Stimulated activated CD8-positive, alpha-beta memory T cell treated with anti-CD3 and anti-CD28 coated beads, Interleukin-2, amount 100 ng/mL, for 1 hour (primary cell): ENCODE measurements at regions not wholly inside any gene's neighbourhood (a gene's known extent, or its start where the extent isn't known, plus 50 kb on each side); places are given as distances from the start of the nearest gene placed in this dataset.
"Not testable (repeated sequence)": the region's sequence is repeated elsewhere in the genome, so short reads cannot be mapped to it uniquely, and the experiment has no call there.

Experiments used
- DNase-seq, 2 donors: peaks; one replicate each; pipeline ENCODE4 v3.0.0-alpha.2; 2020; ENCODE audit warnings: low read depth in 2 of 2

DNA sequence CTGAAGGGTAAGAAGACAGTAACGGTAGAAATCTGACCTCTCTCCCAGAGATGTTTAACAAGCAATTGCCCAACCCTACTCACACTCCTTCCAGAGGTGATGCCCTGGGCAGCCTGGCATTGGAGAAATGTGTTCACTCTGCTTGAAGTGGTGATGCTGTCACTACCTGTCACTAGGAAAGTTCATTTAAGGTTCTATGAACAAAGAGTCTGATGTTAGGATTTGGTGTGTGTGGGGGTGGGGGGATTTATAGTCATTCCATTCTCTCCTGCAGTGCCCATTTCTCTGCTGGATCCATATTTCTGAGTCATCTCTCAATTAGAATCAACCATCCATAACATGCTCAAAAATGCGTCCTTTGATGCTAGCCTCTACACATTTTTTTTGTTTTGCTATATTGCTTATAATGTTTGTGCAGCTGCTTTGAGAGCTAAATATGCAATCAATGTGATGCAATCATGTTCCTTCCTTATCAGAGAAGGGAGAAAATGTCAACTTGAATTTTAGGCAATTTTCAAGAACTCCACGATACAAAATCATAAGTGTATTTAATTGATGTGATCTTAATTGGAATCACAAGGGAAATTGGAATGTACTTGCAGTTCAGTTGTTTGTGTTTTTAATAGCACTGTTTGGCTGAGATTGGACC is 173.9 kb downstream of the DUSP10 start:
- DNase-seq: no peak

- no peak for DNase-seq
Measured at GRCh38 chr1:221573756-221574155, 168.1 kb downstream of the DUSP10 start.

DNA sequence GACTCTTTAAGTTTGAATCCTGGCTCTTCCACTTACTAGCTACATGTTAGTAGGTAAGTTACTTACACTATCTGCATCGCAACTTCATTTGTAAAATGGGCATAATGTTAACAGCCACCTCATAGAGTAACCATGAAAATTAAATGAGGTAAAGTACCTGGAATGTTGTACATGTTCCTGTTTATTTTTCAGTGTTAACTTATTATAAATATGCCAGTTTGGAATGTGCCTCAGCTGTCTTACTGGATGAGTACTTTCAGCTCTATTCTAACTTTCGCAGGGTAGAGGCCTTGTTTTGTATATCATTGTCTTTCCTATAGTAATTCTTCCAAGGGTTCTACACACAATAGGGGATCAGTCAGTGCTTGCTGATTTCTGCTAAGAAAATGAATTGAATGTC is 167.4 kb downstream of the DUSP10 start:
- DNase-seq: no peak

- DNase-seq: no peak
Measured at GRCh38 chr1:221575605-221576004, 166.3 kb downstream of the DUSP10 start.

GRCh38 chr1:221576268-221576667 is 165.6 kb downstream of the DUSP10 start:
- DNase-seq: no peak

DNA sequence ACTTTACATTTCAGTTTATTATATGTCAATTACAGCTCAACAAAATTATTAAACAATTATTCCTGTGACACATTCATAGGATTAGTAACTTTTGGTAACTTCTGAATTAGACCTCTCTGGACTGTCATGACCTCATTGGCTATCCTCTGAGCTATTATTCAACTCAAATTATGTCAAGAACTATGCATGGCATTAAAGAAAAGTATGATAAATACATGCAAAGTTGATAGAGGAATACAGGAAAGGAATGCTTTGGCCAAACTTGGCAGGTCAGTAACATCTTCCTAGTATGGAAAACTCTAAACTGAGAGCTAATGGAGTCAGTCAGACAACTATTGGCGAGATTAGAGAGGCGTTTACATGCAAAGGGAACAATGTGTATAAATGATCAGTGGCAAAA is 158.4 kb downstream of the DUSP10 start:
- no peak for DNase-seq

GRCh38 chr1:221587013-221587412 is 154.9 kb downstream of the DUSP10 start:
- DNase-seq: not testable (repeated sequence)

GRCh38 chr1:221591250-221591649 is 150.6 kb downstream of the DUSP10 start:
- not testable (repeated sequence) for DNase-seq

GRCh38 chr1:221594576-221594975 is 147.3 kb downstream of the DUSP10 start:
- no peak for DNase-seq

- DNase-seq: no peak
Measured at GRCh38 chr1:221598122-221598521, 143.8 kb downstream of the DUSP10 start.

DNA sequence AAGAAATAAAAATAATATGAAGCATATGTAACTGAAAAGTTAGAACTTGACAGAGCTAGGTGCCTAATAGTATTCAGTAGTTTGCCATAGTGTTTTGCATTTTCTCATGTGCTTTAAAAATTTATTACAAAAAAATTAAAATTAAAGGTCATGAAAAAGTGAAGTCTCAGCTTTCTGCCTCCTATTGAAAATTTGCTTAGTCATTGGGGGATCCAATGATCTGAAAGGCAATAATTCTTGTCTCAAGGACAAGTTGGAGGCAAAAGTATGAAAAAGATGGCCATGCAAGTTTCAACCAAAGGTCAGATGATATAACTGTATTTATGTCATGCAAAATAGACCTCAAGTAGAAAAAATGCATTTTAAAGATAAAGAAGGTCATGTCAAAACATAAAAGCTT is 140.7 kb downstream of the DUSP10 start:
- no peak for DNase-seq

DNA sequence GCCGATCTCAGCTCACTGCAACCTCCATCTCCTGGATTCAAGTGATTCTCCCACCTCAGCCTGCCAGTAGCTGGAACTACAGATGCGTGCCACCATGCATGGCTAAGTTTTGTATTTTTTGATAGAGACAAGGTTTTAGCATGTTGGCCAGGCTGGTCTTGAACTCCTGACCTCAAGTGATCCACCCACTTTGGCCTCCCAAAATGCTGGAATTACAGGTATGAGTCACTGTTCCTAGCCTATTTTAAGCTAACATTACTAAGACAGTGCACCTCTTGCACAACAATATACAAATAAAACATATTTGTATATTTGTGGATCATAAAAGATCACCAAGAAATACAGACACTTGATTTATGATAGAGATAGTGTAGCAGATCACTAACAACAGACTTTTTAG is 139.1 kb downstream of the DUSP10 start:
- DNase-seq: no peak

DNA sequence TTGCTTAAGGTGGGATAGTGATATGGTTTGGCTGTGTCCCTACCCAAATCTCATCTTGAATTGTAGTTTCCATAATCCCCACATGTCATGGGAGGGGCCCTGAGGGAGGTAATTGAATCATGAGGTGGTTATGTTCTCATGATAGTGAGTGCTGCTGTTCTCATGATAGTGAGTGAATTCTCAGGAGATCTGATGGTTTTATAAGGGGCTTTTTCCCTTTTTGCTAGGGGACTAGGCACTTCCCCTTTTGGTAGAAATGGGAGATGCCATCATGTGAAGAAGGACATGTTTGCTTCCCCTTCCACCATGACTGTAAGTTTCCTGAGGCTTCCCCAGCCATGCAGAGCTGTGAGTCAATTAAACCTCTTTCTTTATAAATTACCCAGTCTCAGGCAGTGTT is 137.5 kb downstream of the DUSP10 start:
- DNase-seq: not testable (repeated sequence)

- no peak for DNase-seq
Measured at GRCh38 chr1:221604948-221605347, 136.9 kb downstream of the DUSP10 start.

- DNase-seq: no peak
Measured at GRCh38 chr1:221605569-221605968, 136.3 kb downstream of the DUSP10 start.

DNA sequence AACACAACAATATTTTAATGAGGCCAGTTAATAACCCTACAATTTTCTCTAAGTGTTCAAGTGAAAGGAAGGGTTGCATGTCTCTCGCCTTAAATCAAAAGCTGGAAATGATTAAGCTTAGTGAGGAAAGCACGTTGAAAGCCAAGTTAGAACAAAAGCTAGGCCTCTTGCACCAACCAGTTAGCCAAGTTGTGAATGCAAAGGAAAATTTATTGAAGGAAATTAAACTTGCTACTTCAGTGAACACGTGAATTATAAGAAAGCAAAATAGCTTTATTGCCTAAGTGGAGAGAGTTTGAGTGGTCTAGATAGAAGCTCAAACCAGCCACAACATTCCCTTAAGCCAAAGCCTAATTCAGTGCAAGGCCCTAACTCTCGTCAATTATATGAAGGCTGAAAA is 135.6 kb downstream of the DUSP10 start:
- DNase-seq: no peak

GRCh38 chr1:221608835-221609320 is 133.0 kb downstream of the DUSP10 start:
- DNase-seq: no peak

DNA sequence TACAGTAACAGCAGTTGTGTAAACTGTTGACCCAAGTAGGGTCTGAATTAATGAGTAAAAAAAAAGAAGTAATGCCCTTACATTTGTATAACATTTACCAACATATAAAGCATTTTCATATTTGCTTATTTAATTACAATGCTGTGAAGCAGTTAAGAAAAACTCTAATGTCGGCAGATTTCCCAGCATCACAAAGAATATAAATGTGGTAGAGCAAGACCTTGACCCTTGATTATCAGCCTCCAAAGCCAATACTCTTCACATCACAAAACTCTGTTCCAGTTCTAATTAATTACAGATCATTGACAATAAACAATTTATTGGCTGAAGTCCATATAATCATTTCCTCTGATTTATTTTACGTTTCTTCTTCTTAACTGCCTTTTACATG is 130.2 kb downstream of the DUSP10 start:
- no peak for DNase-seq

- no peak for DNase-seq
Measured at GRCh38 chr1:221612047-221612777, 129.7 kb downstream of the DUSP10 start.

DNA sequence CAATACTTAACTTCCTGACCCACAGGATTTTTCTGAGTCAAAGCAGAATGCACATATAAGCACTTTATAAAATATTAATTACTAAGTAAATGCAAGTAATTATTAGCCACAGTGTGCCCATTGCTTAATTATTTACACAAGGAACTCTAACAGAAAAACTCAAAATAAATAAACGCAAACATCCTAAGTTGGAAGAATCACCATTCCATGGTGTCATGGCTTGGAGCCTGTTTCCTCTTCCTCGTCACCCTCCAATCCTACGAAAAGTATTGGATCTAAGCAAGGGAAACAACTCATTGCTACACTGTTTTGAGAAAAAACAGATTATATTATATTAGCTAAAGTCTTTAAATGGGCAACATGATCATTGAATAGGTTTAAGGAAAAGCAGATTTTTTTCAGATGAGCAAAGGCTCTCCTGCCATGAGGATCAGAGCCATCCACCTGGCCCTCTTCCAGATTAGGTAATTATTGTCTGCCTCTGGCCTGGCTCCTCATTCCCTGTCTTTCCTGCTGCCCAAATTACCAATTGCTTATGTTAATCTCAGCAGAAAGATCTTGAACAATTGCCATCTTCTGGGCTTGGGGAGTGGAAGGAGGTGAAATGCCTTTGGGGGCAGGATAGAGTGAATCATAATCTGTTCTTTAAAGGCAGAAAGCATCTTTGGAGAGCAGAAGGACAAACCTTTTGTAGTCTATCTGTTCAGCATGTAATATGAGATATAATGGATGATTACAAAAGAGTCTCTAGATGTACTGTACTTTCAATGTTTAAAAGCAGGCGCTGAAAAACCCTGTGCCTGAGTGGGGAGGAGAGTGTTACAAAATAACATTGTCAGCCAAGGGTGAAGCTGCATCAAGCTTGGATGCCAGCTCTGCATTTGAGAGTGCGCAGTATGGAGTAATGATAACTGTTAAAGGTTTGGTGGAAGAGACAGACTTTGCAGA is 121.2 kb downstream of the DUSP10 start:
- no peak for DNase-seq

- no peak for DNase-seq
Measured at GRCh38 chr1:221621683-221622082, 120.2 kb downstream of the DUSP10 start.

- no peak for DNase-seq
Measured at GRCh38 chr1:221622389-221622788, 119.5 kb downstream of the DUSP10 start.
